GM06990 (cell line): ENCODE measurements at regions not wholly inside any gene's neighbourhood (a gene's known extent, or its start where the extent isn't known, plus 50 kb on each side); places are given as distances from the start of the nearest gene placed in this dataset.

ENCODE experiments used
- DNase-seq: peaks from one replicate; pipeline ENCODE4 v3.0.0-alpha.2; 2011; ENCODE audit not compliant: insufficient read length; ENCODE audit errors: extremely low read depth
- H3K27me3 ChIP-seq: replicated peaks from 2 replicates; pipeline ENCODE4 v1.6.0; 2011; ENCODE audit warnings: low read length; ENCODE audit not compliant: control insufficient read depth, insufficient read depth
- H3K36me3 ChIP-seq: 2 replicates; pipeline ENCODE4 v1.5.1; 2011; ENCODE audit warnings: low read length; ENCODE audit not compliant: control insufficient read depth, insufficient read depth
- H3K4me3 ChIP-seq: replicated peaks from 2 replicates; pipeline ENCODE4 v1.5.1; 2011; ENCODE audit warnings: low read depth, mild to moderate bottlenecking, control low read depth, low read length
- CTCF ChIP-seq: IDR thresholded peaks from 2 replicates; pipeline ENCODE4 v1.5.1; 2011; ENCODE audit warnings: low read length, control low read depth, mild to moderate bottlenecking, inconsistent platforms; ENCODE audit not compliant: insufficient read depth, poor library complexity, severe bottlenecking

DNA sequence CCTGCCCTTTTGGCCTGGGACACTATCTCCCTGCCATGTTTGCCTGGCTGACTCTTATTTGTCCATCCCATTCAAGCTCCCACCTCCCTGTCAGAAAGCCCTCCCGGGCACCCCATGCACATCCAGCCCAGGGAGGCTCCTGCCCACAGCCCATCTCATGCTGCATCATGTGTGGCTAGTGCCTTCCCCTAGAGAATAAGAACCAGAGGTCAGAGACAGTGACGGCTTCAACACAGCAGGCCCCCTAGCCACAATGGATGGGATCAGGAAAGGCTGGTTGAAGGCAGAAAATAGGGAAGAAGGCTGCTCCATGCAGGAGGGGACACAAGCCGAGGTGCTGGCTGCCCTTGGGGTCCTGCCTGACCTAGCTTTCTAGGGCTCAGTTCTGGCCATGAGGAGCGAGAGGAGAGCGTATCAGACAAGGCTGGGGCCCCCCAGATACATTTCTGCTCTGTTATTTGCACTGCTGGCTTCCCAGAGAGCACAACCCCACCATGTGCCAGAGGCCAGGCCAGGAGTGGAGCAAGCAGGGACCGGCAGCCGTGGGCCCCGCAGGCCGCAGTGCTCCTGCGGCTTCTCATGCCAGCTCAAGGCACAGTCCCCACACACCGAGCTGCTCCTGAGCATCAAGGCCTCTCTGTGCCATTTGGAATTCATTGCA lies 161.1 kb upstream of the ZMIZ1 start:
- Histone ChIP-seq H3K4me3 (no peak overlapping the region), H3K27me3 (peaks cover 1% of the 10 kb centered on the region), H3K36me3 (no peaks in the 10 kb centered on the region)
- no peak for TF ChIP-seq CTCF
- DNase-seq, result no peak

DNA sequence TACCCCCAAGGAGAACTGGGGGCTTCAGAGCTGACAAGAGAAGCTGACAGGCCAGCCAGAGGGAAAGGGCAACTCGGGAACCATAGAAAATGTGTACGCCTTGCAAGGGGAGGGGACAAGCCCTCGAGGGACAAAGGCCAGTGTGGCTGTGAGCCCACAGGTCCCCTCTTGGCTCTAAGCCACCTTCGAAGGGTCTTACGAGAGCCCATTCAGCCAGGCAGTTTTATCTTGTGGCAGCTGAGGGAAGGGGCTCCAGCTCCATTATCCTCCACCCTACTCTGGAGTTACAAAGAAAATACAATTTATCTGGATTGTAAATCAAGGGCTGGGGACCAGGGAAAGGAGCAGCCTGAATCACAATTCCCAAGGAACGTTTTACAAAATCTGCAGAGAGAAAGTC lies 159.5 kb upstream of the ZMIZ1 start:
- no peaks in the 10 kb centered on the region for H3K36me3 ChIP-seq
- H3K27me3 ChIP-seq, result peaks cover 1% of the 10 kb centered on the region
- TF ChIP-seq CTCF, result no peak
- no peak overlapping the region for H3K4me3 ChIP-seq
- no peak for DNase-seq

DNA sequence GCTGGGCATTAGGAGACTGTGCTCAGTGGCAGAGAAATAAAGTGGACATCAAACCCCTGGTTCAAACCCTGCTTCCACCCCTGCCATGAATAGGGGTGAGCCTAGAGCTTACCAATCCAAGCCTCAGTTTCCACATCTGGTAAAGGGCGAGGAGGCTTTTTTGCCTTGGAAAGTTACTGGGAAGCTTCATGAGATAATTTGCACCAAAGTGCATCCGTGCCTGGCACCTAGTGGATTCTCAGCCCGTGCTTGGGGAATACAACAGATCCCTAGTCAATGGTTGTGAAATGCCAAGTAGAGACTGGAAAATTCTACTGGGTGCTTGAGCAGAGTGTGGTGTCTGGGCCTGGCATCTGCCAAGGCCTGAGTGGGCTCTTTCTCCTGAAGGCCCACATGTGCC lies 158.7 kb upstream of the ZMIZ1 start:
- no peak for TF ChIP-seq CTCF
- DNase-seq, result no peak
- Histone ChIP-seq H3K4me3 (no peak overlapping the region), H3K27me3 (peaks cover 4% of the 10 kb centered on the region), H3K36me3 (no peaks in the 10 kb centered on the region)

DNA sequence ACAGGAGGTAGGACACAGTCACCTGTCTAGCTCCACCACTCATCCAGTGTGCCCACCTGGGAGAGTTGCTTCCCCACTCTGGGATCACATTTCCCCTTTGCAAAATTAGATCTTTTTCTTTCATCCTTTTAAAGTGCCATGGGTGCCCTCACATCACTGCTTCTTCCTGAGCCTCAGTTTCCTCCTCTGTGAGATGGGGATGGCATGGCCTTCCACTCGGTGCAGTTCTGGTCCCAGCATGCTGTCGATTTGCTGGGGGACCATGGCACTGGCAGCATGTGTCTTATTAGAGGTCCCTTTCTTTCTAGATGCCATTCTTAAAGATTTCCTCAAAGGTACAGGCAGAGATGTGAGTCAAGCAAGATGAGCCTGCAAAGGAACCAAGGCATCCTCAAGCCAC lies 158.3 kb upstream of the ZMIZ1 start:
- no peak for DNase-seq
- no peaks in the 10 kb centered on the region for H3K36me3 ChIP-seq
- H3K27me3 ChIP-seq, result peaks cover 4% of the 10 kb centered on the region
- TF ChIP-seq CTCF, result no peak
- no peak overlapping the region for H3K4me3 ChIP-seq

DNA sequence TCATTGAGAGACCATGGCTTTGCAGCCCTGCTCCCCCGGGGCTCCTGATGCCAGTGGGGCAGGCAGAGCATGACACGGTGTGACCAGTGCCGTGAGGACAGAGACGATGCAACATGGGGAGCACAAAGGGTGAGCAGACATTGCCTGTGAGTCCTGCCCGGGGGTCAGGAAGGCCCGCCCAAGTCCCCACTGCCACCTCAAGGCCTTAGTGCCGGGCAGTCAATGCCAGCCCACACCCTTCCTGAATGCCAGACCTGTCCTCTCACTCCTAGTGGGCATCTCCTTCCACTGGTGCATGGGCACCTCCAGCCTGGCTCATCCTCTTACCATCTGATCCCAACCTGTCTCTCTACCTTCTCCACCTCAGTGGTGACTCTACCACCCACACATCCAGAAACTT lies 157.9 kb upstream of the ZMIZ1 start:
- TF ChIP-seq CTCF, result no peak
- H3K27me3 ChIP-seq, result peaks cover 4% of the 10 kb centered on the region

More for the DNA sequence above, 157.9 kb upstream of the ZMIZ1 start:
- H3K36me3 ChIP-seq, result no peaks in the 10 kb centered on the region
- no peak for DNase-seq
- H3K4me3 ChIP-seq, result no peak overlapping the region
